ENCODE measurements at regions not wholly inside any gene's neighbourhood (a gene's known extent, or its start where the extent isn't known, plus 50 kb on each side); places are given as distances from the start of the nearest gene placed in this dataset.

GRCh38 chr15:100783291-100783690 lies 96.3 kb upstream of the ALDH1A3 start:
- DNase-seq = no peak

DNA sequence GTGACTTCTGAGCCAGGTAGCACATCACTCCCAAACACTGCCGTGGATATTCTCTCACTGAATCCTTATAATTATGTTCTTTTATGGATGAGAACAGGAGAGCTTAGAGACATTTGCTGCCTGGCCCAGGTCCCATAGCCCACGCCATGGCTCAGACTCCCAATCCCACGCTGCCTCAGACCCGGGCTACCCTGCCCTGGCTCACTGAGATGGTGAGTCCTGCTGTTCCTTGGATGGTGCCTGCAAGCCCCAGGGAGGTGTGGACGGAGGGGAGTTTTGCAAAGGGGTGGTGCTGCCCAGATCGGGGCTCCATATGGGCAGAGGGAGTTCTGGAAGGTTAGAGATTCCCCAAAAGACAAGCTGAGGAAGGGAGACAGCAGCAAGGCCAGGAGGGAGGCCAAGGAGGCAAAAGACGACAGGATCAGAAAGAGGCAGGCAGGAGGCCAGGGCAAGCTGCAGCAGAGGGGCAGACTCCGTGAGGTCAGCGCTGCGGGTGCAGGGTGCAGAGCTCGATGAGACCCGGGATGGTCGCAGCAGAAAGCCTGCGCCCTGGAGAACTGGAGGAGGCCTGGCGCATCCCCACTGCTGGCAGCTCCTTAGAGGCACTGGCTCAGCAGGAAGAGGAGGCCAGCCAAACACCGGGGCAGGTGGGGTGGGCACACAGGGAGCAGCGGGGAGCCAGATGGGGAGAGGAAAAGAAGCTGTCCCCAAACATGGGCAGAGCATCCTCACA lies 95.7 kb upstream of the ALDH1A3 start:
- no peak for DNase-seq

DNA sequence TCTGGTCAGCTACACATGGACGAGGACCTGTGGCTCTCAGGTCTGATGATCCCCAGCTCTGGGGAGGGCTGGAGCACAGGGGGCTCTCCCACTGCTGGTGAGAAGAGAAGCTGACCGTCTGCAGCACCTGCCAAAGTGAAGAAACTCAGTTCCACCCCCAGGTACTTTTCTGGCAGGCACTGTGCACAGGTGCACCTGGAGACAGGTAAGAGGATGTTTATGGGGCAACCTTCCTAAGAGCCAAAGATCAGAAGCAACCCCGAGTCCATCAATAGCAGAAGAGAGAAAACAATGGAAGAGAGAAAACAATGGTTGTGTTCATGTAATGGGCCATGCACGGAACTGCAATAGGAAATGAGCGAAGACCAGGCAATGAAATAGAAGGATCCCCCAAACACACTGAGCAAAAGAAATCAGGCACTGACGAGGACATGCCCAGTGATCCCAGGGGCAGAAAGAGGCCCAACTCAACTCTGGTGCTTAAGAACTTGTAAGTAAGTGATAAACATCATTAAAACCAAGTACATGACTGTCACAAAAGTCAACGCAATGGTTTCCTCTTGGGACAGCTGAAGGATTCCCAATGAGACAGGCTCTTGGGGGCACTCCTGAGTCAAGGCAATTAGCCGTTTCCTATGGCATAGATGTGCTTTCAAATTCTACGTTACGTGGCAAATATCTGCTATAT lies 95.0 kb upstream of the ALDH1A3 start:
- no peak for DNase-seq

DNA sequence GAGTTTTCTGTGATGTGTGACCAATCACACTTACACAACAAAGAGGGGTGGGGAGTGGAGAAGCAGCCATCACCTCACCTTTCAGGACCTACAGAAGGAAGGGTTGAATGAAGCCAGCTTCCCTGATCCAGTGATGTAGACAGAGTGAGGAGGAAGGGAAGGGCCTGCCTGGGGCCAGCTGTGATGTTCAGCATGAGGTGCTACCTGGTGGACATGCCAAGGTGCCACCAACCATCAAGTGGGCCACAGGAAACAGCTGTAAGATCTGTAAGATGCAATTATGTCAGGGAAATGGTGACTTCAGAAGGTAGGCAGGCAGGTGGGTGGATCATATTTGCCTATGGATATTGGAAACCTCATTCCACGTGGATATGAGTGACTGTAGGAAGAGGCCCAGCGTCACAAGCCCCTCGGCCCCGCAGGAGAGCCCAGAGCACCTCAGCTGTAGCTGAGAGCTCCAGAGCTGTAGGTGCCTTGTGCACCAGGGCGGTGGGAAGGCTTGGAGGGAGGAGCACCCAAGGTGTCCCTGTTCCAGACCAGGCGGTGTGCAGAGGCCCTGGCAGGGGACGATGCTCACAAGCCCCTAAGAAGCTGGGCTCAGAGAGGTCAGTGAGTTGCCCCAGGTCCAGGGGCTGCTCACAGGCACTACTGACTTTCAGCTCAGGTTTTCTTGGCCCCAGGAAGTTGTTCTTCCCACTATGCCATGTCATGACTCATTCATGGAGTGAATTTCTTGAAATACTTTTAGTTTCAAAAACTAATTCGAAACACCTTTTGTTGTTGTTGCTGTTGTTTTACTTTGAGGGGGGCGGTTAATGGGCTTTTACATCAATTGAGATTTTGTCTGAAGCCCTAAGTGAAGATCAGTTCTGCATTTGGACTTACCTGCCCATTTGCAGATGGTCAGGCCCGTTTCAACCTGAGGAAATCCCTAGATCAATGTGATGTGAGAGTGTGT lies 94.2 kb upstream of the ALDH1A3 start:
- no peak for DNase-seq

- no peak for DNase-seq
Measured at GRCh38 chr15:100786139-100786531, 93.5 kb upstream of the ALDH1A3 start.

- no peak for DNase-seq
Measured at GRCh38 chr15:100786901-100787566, 92.6 kb upstream of the ALDH1A3 start.

DNA sequence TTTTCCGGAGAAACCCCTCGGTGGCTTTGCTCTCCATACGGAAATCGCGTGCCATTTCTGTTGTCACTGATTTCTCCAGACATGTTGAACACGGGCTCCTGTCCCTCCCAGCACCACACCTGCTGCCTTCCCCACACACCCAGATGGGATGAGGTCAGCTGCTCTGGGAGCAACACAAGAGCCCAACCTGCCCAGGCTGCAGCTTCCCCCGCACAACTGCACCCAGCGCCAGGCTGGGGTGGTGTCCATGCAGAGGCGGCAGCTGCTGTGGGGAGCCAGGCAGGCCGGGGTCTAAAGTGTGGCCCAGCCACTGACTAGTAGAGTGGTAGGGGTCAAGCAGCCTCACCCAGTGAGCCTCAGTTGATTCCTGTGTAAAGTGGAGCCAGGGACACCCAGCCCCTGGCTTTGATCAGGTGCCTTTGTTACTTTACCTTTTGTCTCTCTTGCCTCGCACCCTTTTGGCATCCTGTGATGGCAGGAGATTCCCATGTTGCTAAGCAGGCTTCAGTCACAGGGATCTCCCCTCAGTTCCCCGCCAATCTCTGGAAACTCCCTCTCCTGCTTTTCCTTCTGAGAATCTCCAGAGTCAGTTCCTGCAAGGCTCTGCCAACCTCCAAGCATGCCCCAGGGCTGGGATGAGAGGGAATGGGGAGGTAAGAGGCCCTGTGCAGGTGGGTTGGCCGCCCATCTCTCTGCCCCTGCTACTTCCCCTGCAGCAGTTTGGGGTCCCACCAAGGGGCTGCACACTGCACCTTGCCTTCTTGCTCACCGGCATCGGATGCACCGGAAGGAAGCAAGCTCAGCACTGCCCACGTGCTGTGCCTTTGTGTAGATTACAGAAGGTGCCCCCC lies 91.8 kb upstream of the ALDH1A3 start:
- peak in 1 of 56 donors; percentile 1 for DNase-seq

- no peak for DNase-seq
Measured at GRCh38 chr15:100788418-100789105, 91.1 kb upstream of the ALDH1A3 start.

DNA sequence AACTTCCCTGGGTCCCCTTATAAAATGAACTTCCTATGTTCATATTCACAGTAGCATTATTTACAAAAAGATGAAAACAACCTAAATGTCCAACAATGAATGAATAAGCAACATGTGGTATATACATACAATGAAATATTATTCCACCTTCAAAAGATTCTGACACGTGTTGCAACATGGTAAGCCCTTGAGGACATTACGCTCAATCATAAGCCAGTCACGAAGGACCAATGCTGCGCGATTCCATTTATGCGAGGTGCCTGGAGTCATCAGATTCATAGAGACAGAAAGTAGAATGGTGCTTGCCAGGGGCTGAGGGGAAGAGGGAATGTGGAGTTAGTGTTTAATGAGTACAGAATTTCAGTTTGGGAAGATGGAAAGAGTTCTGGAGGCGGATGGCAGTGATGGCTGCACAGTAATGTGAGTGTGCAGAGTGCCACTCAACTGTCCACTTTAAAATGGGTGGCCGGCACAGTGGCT lies 88.8 kb upstream of the ALDH1A3 start:
- DNase-seq = no peak

- DNase-seq = no peak
Measured at GRCh38 chr15:100794008-100794407, 85.6 kb upstream of the ALDH1A3 start.

GRCh38 chr15:100801256-100801900 lies 78.3 kb upstream of the ALDH1A3 start:
- no peak for DNase-seq

GRCh38 chr15:100802421-100803170 lies 77.0 kb upstream of the ALDH1A3 start:
- no peak for DNase-seq

DNA sequence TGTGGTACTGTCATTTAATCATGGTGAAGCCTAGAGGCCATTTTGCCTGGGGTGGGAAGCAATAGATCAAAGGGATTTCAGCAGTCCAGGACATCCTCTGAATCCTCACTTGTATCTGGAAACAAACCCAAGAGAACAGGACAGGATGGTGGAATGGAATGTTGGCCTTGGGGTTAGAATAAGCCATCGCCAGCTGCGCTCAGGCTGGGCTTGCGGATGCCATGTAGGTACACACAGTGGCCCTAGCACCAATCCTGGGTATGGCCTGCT lies 76.5 kb upstream of the ALDH1A3 start:
- no peak for DNase-seq

- DNase-seq = no peak
Measured at GRCh38 chr15:100806157-100806556, 73.5 kb upstream of the ALDH1A3 start.

DNA sequence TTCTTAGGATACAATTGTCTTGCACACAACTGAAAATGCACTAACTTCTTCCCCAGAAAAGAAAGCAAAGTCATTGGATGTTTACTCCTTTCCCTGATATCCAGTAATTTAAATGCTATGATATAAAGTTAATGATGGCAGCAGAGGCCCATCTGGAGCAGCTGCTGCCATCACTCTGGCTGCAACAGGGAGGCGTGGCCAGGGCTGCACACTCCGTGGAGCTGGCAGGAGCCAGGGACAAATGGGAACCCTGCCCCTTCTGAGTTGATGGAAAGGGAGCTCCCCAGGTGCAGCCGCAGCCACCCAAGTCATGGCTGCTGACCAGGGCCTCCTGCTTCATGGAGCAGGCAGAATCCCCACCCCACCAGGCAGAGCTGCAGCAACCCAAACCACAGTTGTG lies 72.6 kb upstream of the ALDH1A3 start:
- no peak for DNase-seq

DNA sequence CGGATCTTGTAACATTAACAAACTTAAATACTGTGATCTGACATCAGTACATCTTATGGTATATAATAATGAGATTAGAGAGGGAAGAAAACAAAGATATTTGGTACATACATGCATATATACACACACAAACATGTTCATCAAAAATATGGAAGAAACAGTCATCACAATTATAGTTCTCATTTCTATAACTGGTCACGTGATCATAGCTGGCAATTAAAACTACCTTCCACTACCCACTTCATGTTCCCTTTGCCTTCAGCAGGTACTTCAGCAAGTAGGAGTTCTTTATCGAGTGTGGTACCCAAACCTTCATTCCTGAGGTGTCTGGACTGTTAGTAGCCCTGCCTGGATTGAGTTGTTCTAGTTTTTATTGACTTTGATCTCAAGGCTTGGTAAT lies 70.9 kb upstream of the ALDH1A3 start:
- DNase-seq = no peak

DNA sequence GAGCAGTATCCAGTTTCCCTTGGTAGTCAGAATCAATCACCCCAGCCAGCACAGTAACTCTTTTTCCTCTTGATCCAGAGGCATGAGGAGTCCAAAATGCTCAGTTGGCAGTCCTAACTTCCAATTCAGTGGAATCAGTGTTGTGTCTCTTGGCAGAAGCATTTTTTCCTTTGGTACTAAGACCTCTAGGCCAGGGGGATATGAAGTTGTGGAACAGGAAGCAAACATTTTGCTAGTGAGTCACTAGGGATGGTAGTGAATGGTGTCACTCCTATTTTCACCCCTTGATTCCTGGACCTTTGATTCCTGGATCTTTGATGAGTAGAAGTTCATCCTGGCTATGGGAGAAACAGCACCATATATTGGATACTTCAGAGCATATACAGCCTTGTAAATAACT lies 70.5 kb upstream of the ALDH1A3 start:
- no peak for DNase-seq

GRCh38 chr15:100809587-100809986 lies 70.0 kb upstream of the ALDH1A3 start:
- DNase-seq = no peak

DNA sequence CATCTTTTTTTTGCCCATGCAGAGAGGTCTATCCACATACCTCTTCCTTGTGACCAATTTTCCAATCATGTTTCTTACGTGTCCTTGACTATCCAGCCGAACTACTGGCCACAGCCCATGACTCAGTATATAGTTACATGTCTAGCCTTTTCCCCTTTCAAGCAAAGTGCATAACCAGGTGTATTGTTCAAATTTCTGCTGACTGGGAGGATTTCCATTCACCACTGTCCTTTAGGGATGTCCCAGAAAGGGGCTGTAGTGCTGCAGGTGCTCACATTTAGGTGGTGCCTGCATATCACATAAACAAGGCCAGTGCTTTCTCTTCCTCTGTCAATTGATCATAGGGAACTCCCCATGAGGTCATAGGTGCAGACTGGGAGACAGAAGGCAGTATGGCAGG lies 69.4 kb upstream of the ALDH1A3 start:
- DNase-seq = no peak
